ENCODE measurements at regions not wholly inside any gene's neighbourhood (a gene's known extent, or its start where the extent isn't known, plus 50 kb on each side); places are given as distances from the start of the nearest gene placed in this dataset.
A peak's percentile ranks its signal among the peaks of the same experiment; 100 is the strongest.

GRCh38 chr3:82957079-82957478 is 1195.6 kb upstream of the GBE1 start:
- intact Hi-C loops (cut with DNase I): no loop called here
- no peak for DNase-seq

- no peak for DNase-seq
- intact Hi-C loops (cut with DNase I): no loop called here
These were observed 1193.0 kb upstream of the GBE1 start for GRCh38 chr3:82954486-82954885.

GRCh38 chr3:82942041-82942440 is 1180.6 kb upstream of the GBE1 start:
- intact Hi-C loops (cut with DNase I): no loop called here
- no peak for DNase-seq

- intact Hi-C loops (cut with DNase I): no loop called here
- DNase-seq: peak in 4 of 10 donors; percentile 19 to 77 (median 48)
These were observed 1178.7 kb upstream of the GBE1 start for GRCh38 chr3:82940124-82940523.

- intact Hi-C loops (cut with DNase I): no loop called here
- peak in 3 of 10 donors; percentile 6 to 54 (median 23) for DNase-seq
These were observed 1178.1 kb upstream of the GBE1 start for GRCh38 chr3:82939491-82940097.

- peak in 3 of 10 donors; percentile 60 to 81 (median 61) for DNase-seq
- intact Hi-C loops (cut with DNase I): no loop called here
These were observed 1177.4 kb upstream of the GBE1 start for GRCh38 chr3:82938821-82939328.

GRCh38 chr3:82927309-82928253 is 1166.1 kb upstream of the GBE1 start:
- intact Hi-C loops (cut with DNase I): no loop called here
- DNase-seq: no peak

GRCh38 chr3:82891028-82891427 is 1129.6 kb upstream of the GBE1 start:
- intact Hi-C loops (cut with DNase I): no loop called here
- no peak for DNase-seq

GRCh38 chr3:82883072-82883471 is 1121.6 kb upstream of the GBE1 start:
- no peak for DNase-seq
- intact Hi-C loops (cut with DNase I): no loop called here

- intact Hi-C loops (cut with DNase I): no loop called here
- no peak for DNase-seq
These were observed 1114.0 kb upstream of the GBE1 start for GRCh38 chr3:82875401-82875800.

GRCh38 chr3:82839871-82840270 is 1078.4 kb upstream of the GBE1 start:
- intact Hi-C loops (cut with DNase I): no loop called here
- DNase-seq: no peak

GRCh38 chr3:82834098-82834497 is 1072.7 kb upstream of the GBE1 start:
- intact Hi-C loops (cut with DNase I): no loop called here
- DNase-seq: no peak

- intact Hi-C loops (cut with DNase I): no loop called here
- DNase-seq: no peak
These were observed 1063.0 kb upstream of the GBE1 start for GRCh38 chr3:82824491-82824890.

GRCh38 chr3:82816086-82816485 is 1054.6 kb upstream of the GBE1 start:
- intact Hi-C loops (cut with DNase I): no loop called here
- DNase-seq: no peak

- DNase-seq: no peak
- intact Hi-C loops (cut with DNase I): no loop called here
These were observed 1054.1 kb upstream of the GBE1 start for GRCh38 chr3:82815417-82816058.

- DNase-seq: peak in 1 of 10 donors; percentile 39
These were observed 1053.2 kb upstream of the GBE1 start for GRCh38 chr3:82814660-82815059.

GRCh38 chr3:82807781-82808180 is 1046.3 kb upstream of the GBE1 start:
- peak in 2 of 10 donors; percentile 64 to 65 for DNase-seq
- intact Hi-C loops (cut with DNase I): no loop called here

More at GRCh38 chr3:82814660-82815059, 1053.2 kb upstream of the GBE1 start:
- intact Hi-C loops (cut with DNase I): no loop called here

- intact Hi-C loops (cut with DNase I): no loop called here
- DNase-seq: no peak
These were observed 1041.1 kb upstream of the GBE1 start for GRCh38 chr3:82802501-82802900.

- DNase-seq: no peak
- intact Hi-C loops (cut with DNase I): no loop called here
These were observed 1038.8 kb upstream of the GBE1 start for GRCh38 chr3:82800248-82800647.

GRCh38 chr3:82796765-82797164 is 1035.3 kb upstream of the GBE1 start:
- intact Hi-C loops (cut with DNase I): no loop called here
- DNase-seq: no peak

GRCh38 chr3:82791241-82791640 is 1029.8 kb upstream of the GBE1 start:
- DNase-seq: no peak
- intact Hi-C loops (cut with DNase I): no loop called here
